ENCODE measurements at regions not wholly inside any gene's neighbourhood (a gene's known extent, or its start where the extent isn't known, plus 50 kb on each side); places are given as distances from the start of the nearest gene placed in this dataset.

- TF ChIP-seq POLR2AphosphoS5 (IDR thresholded peaks at IDR 0.05; ENCODE audit: low read depth, low read length) (no peak), REST (IDR thresholded peaks at IDR 0.05; ENCODE audit: insufficient read depth in 1 of 2, low read depth in 2 of 2, low read length in 2 of 2) (no peak), SIN3A (IDR thresholded peaks at IDR 0.05; ENCODE audit: borderline replicate concordance, insufficient read depth, low read length) (no peak), FOXP2 (optimal IDR thresholded peaks at IDR 0.05; ENCODE audit: borderline replicate concordance, extremely low read depth, extremely low read length, insufficient read depth) (no peak), TAF1 (IDR thresholded peaks at IDR 0.05; ENCODE audit: borderline replicate concordance, insufficient read depth, low read length) (no peak)
Observed at GRCh38 chr20:6200092-6200491, 77.3 kb upstream of the FERMT1 start.

- TF ChIP-seq REST (IDR thresholded peaks at IDR 0.05; ENCODE audit: insufficient read depth in 1 of 2, low read depth in 2 of 2, low read length in 2 of 2) (no peak), FOXP2 (optimal IDR thresholded peaks at IDR 0.05; ENCODE audit: borderline replicate concordance, extremely low read depth, extremely low read length, insufficient read depth) (no peak), SIN3A (IDR thresholded peaks at IDR 0.05; ENCODE audit: borderline replicate concordance, insufficient read depth, low read length) (no peak), TAF1 (IDR thresholded peaks at IDR 0.05; ENCODE audit: borderline replicate concordance, insufficient read depth, low read length) (no peak), POLR2AphosphoS5 (IDR thresholded peaks at IDR 0.05; ENCODE audit: low read depth, low read length) (no peak)
Observed at GRCh38 chr20:6185268-6185667, 62.4 kb upstream of the FERMT1 start.

- no peak for TF ChIP-seq SIN3A (IDR thresholded peaks at IDR 0.05; ENCODE audit: borderline replicate concordance, insufficient read depth, low read length)
- no peak for TF ChIP-seq POLR2AphosphoS5 (IDR thresholded peaks at IDR 0.05; ENCODE audit: low read depth, low read length)
- no peak for TF ChIP-seq REST (IDR thresholded peaks at IDR 0.05; ENCODE audit: insufficient read depth in 1 of 2, low read depth in 2 of 2, low read length in 2 of 2)
- no peak for TF ChIP-seq TAF1 (IDR thresholded peaks at IDR 0.05; ENCODE audit: borderline replicate concordance, insufficient read depth, low read length)
- TF ChIP-seq FOXP2 (optimal IDR thresholded peaks at IDR 0.05; ENCODE audit: borderline replicate concordance, extremely low read depth, extremely low read length, insufficient read depth) = no peak
Observed at GRCh38 chr20:6184086-6184485, 61.3 kb upstream of the FERMT1 start.

- TF ChIP-seq POLR2AphosphoS5 (IDR thresholded peaks at IDR 0.05; ENCODE audit: low read depth, low read length) = no peak
- TF ChIP-seq TAF1 (IDR thresholded peaks at IDR 0.05; ENCODE audit: borderline replicate concordance, insufficient read depth, low read length) = no peak
- no peak for TF ChIP-seq FOXP2 (optimal IDR thresholded peaks at IDR 0.05; ENCODE audit: borderline replicate concordance, extremely low read depth, extremely low read length, insufficient read depth)
- TF ChIP-seq SIN3A (IDR thresholded peaks at IDR 0.05; ENCODE audit: borderline replicate concordance, insufficient read depth, low read length) = no peak
- TF ChIP-seq REST (IDR thresholded peaks at IDR 0.05; ENCODE audit: insufficient read depth in 1 of 2, low read depth in 2 of 2, low read length in 2 of 2) = no peak
Observed at GRCh38 chr20:6180531-6180930, 57.7 kb upstream of the FERMT1 start.

GRCh38 chr20:6178537-6178936 is 55.7 kb upstream of the FERMT1 start:
- TF ChIP-seq FOXP2 (optimal IDR thresholded peaks at IDR 0.05; ENCODE audit: borderline replicate concordance, extremely low read depth, extremely low read length, insufficient read depth) (no peak), TAF1 (IDR thresholded peaks at IDR 0.05; ENCODE audit: borderline replicate concordance, insufficient read depth, low read length) (no peak), POLR2AphosphoS5 (IDR thresholded peaks at IDR 0.05; ENCODE audit: low read depth, low read length) (no peak), SIN3A (IDR thresholded peaks at IDR 0.05; ENCODE audit: borderline replicate concordance, insufficient read depth, low read length) (no peak)

Data from PFSK-1 (cell line).